NCI-H226 (cell line): ENCODE measurements at regions not wholly inside any gene's neighbourhood (a gene's known extent, or its start where the extent isn't known, plus 50 kb on each side); places are given as distances from the start of the nearest gene placed in this dataset.

Experiments
- DNase-seq: peaks from one replicate; pipeline ENCODE4 v3.0.0-alpha.2; 2015

DNA sequence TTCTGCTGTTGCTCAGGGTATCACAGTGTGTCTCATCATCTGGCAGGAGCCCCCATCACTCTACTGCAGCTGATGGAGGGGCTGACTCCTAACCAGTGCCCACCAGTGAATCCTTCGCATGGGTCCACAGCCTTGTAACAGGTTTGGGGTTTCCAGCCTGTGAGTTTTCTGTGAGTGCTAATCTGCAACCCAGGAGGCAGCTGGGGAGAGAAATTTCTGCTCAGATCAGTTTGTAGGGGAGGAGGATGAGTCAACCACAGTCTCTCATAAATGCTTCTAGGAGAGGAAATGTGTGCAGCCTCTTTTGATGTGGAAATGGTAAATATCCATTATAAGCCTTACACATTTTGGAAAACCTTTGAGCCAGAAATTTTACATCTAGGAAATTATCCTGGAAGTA lies 871.3 kb downstream of the AACS start:
- no peak for DNase-seq

DNA sequence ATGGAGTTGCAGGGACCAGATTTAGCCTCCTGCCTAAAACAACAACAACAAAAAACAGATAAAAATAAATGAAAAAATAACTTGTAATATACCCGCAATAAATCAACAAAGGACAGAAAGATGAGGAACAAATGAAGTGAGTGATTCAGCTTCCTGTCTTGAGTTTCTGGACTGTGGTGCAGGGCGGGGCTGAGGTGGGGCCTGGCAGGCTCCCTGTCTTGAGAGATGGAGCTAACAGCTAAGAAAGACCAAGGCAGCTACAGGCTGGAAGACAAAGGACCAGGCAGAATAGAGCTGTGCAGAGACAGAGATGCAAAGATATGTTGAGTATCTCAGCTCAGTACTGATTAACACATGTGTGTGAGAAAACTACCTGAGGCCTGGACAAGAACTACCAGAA lies 879.2 kb downstream of the AACS start:
- DNase-seq = no peak

DNA sequence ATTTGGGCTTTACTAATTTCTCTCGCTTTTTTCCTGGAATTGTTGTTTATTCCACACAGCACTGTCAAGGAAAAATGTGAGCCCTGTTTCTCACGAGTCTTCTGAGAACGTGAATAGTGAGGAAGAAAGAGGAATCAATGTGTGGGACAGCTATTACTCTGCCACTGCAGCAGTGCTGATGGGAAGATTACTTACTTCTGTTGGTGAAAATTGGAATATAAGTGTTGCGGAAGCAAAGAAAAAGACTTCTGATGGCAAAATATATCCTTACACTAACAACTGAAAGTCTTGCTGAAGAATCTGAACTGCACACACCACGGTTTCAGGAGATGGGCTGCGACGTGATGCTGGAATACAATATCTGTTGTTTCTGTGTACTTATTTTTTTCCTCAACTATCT lies 884.2 kb downstream of the AACS start:
- DNase-seq = no peak

DNA sequence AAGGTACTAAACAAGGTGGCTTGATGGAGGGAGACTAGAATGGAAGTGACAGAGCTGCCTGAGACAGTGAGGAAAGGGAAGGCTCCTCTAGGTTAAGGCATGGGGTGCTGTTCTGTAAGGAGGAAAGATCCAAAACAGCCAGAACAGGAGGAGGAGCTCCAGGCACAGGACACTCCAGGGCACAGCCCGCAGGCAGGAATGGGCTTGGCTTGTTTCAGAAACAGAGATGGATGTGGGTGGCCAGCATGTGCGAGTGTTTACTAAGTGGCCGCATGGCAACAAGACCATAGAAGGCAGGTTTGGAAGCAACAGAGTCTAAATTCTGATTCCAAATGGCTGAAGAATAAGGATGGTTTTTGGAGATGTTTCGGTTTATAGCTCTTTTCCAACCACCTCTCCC lies 889.1 kb downstream of the AACS start:
- DNase-seq = no peak

DNA sequence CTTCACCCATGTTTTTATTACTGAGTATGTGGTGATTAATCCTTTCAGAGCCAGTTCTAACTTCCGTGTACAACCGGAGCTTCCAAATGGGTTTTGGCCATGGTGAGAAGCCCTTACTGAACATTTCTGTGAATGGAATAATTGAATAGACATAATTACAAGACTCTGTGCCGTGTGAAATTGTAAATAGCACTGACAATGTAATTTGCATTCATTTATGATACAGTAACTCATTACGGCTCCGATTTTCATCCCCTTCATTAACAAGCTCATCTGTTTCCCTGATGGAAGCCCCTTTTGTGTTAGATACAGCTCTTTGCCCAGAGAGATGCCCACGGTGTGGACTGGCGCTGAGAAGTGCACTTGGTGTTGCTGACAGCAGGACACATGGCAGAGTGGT lies 891.0 kb downstream of the AACS start:
- no peak for DNase-seq

DNA sequence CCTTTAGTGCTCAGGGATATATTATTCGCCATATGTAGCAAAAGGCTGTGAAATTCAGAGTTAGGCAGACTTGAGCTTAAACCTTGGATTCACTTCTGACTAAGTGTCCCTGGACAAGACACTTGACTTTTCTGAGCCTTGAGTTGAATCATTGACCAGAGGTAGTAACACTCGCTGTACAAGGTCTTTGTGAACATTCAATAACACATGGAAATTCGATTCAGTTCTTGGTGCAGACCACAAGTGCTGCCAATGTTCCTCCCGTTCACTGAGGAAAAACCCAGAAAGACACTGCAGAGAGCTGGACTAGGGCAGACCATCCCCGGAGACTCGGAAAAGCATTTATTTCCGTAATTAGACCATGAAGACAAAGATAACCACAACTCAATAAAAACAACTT lies 901.4 kb downstream of the AACS start:
- no peak for DNase-seq

DNA sequence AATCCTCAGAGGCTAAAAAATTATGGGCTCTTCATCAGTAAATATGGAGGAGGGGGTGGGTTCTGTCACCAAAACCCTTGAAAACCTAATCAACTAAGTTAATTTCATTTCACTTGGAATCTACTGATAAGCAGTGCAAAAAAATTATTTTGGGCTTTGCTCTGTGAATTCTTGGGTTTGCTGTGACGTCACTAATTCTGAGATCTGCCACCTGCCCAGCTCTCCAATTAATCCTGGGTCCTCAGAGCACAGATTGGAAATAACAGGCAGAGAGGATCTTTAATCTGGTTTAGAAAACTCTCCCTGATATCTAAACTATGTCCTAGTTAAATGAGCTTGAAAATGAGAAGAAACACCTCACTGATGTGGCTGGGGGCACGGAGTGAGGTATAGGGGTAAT lies 903.2 kb downstream of the AACS start:
- no peak for DNase-seq

DNA sequence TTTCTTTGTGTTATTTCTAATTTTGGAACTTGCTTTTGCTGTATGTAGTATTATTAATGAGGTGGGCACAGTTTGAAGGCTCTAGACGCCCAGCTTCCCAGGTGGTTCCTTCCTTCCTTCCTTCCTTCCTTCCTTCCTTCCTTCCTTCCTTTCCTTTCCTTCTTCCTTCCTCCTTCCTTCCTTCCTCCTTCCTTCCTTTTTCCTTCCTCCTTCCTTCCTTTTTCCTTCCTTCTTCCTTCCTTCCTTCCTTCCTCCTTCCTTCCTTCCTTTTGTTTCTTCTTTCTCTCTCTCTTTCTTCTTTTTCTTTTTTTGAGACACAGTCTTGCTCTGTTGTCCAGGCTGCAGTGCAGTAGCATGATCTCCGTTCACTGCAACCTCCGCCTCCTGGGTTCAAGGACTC lies 906.7 kb downstream of the AACS start:
- DNase-seq = no peak

DNA sequence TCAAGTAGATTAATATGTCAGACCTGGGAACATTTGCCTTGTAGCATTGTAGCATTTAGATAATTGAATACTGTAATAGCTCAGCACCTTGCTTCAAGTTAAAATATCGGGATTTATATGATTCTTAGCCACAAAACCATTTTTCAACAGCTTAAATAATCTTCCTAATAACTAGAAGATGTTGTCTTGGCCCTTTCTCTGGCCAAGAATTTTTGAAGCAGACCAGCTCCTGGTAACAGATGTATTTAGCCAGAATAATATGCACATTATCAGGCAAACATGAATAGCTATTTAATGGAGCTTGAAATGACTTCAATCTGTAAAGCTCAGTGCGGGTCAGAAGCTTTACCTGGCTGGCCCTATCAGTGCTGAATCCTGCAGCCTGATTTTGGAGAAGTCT lies 913.1 kb downstream of the AACS start:
- no peak for DNase-seq

DNA sequence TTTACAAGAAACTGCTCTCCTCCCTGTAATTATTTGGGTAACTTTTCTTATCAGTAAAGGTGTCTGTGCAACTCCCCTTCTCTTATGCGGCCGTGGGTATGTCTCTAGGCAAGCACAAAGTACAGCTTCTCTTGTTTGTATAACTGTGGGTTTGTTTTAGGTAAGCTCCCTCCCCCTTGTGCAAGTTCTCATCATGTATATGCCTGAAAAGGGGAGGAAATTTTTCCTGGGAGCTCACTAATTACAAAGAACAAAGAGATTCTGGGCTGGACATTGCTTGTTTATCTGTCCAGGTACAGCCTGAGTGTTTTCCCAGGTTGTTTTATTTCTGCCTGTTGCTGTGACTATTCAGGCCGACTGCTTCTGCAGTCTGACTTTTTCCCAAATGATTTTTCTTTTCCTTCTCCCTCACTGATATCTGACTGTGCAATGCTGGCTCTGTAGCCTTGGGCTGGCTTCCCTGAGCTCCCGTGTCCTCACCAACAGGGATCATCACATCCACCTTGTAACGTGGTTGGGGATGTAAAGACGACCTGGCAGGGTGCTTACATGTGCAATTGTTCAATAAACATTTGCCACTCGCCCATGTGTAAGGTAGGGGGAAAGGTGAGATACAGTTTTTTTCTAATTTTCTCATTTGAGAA lies 916.5 kb downstream of the AACS start:
- DNase-seq = no peak

DNA sequence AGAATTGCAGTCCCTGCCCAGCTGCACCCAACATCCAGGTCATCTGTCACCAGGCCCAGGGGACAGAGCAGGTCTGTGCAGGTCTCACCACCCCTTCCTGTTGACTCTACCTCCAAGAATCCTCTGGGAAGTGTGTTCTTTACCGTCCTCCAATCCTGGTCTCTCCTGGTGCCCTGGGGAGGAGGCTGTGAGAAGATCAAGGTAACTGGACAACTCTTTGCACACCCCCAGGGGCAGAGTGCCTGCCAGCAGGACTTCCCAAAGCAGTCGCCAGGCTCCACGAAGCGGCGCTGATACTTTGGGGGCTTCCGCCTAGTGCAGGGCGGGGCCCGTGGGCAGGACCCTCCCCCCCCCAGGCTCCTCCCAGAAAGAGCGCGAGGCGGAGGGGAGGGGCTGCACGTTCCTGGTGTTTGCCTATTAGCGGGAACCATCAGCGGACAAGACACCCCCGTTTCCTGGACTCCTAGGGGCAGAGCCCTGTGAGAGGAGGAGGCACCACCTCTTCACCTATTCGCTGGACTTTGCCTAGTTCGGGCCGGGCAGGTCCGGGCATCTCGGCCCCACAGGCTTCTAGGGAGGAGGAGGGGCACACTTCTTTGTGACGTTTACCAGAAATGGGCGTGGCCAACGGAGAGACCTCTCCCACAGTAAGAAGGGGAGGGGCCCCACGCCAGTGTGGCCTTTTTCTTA lies 918.0 kb downstream of the AACS start:
- no peak for DNase-seq

DNA sequence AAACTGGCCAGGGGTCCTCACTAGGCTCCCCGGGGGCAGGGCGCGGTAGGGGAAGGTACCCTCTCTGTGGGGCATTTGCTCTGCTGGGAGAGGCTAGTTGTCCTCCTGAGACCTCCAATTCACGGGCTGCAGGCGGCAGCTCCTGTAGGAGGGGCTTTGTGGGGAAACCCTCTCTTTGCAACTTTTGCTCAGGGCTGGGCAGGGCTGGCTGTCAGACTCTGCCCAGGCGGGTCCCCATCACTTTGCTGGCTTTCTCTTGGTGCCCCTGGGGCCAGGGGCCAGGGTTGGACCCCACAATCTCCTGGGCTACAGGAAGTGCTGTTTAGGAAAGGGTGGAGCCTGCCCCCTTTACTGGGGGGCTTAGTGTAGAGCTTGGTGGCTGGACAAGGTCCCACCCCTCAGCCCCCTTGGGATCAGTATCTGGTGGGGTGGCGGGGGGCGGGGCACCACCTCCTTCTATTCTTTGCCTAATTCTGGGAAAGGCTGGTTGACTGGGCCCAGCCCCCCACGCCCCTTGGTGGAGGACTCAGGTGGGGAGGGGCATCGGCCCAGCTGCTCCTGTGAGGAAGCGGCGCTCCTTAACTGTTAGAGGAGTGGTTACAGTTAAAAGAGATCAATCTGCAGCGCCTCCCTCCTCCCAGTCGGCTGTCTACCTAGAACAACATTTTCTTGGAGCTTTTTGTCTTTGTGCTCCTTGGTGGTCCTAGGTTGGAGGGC lies 918.7 kb downstream of the AACS start:
- no peak for DNase-seq

DNA sequence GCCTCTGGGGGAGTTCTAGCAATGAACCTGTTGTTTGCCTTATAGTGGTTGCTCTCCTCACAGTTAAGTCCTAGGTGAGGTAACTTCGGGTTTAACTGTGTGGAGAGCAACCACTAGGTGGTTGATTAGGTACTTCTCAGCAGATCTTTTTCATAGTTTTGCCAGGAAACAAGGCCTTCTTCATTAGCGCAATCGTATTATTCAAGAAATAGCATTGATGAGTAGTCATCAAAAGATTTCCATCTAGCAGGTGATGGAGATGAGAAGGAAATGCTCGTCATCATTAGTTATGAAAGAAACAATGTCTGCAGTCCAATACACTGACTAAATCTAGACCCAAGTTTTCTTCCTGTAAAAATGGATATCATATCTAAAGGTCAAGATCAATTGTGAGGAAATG lies 923.3 kb downstream of the AACS start:
- DNase-seq = no peak

DNA sequence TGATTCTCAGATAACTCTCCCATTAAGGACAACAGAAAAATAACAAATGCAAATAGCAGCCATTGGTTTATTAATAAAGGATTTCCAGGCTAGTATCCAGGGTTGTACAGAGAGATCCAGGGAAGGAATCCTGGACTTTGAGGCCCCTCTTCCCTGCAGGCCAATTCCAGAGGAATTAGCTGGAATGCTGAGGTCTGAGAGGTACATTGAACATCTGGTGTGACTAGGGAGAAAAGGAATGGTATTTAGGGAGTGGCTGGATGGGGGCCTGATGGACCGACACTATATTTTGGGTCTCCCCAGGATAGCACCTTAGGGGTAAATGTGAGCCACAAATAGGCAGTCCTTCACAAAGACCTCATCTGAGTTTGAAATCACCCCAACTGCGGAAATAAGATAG lies 924.5 kb downstream of the AACS start:
- DNase-seq = no peak

DNA sequence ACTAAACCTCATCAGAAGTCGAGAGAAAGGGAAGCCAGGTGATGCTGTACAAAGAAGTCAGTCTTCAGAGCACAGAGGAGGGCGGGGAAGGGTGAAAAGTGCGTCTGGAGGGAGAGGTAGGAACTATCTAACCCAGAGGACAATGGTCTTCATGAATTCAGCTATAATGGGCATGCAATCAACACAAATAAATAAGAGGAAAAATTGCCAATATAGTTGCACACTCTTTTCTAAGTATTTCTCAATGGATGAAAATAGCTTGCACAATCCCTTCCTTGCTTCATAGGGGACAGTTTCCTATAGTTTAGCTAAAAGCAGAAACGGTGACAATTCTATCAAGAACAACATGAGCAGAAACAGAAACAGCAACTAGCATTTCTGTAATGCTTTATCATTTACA lies 931.2 kb downstream of the AACS start:
- no peak for DNase-seq

DNA sequence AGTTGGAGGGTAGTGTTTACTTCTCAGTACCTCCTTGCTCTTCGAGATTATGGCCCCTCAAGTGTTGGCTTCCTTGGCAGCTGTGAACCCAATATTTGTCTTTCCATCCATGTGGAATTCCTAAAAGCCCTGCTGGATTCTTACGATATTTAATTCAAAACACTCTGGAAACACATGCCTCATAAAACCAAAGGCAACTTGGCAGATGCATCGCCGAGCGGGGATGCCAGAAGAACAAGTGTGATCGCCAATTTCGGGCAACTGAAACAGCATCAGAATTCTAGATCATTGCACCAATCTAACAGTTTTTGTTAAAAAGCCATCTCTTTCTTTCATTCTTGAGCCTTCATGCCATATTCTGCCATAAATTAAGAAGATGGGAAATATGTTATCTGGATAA lies 934.4 kb downstream of the AACS start:
- no peak for DNase-seq

DNA sequence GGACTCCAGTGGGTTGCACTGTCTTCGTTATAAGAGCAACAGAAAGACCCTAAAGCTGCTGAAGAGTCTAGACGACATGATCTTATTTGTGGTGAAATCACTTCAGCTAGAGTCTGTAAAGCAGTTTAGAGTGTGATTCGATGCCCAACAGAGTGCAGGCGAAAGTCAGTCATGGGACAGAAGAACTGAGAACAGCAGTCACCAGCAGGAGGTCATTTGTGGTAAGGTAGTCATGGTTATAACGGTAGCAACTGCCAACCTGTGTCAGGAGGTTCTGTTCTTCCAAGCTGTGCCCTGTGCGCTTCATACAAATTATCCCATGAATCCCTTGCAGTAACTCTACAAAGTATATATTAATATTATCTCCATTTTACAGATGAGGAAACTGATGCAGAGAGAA lies 954.1 kb downstream of the AACS start:
- DNase-seq = no peak

DNA sequence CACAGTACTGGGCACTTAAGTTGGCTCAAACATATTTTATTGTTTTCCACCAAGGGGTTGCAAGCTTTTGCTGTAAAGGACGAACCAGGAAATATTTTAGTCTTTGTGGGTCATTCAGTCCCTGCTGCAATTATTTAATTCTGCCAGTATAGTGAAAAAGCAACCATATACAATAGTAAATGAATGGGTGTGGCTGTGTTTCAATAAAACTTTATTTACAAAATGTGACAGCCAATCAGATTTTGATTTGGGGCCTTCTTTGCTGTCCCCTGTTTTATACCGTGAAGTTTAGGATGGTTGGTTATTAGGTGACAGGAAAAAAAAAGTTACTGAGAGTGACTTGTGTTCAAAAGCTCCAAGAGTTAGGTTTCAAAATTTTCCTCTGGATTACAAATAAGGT lies 956.4 kb downstream of the AACS start:
- DNase-seq = no peak

DNA sequence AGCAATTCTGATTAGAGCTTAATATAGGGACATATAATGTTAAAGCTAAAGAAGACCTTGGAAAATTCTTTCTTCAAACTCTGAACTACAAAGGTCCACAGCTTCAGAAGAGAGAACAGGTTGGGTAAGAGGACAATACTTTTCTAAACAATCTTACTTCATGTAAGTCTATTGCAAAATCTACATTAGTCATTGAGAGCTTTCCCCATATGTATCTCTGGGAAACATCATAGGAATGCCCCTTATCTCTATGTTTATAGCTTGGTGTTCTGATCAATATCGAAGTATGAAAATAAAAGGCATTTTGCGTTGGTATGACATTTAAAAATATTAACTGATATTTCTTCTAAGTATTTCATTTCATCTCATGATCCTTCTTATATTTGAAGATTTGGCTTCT lies 962.6 kb downstream of the AACS start:
- no peak for DNase-seq

DNA sequence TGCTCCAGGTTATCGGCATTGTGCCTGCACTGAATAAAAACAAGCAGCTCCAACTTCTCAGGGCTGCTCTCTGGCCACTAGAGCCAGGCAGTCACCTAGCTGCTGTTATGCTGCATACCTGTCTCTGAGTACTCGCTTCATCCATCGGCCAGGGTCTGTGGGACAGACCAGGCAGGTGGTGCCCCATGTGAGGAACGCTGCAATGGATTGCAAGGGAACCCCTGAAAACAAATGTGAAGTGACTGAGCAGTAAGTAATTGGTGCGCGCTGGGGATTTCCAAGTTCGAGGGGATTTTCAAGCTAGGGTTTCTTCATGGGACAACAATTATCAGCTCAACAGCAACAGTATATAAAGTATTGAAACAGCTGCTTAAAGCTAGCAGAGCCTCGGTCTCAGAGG lies 965.3 kb downstream of the AACS start:
- DNase-seq = no peak

DNA sequence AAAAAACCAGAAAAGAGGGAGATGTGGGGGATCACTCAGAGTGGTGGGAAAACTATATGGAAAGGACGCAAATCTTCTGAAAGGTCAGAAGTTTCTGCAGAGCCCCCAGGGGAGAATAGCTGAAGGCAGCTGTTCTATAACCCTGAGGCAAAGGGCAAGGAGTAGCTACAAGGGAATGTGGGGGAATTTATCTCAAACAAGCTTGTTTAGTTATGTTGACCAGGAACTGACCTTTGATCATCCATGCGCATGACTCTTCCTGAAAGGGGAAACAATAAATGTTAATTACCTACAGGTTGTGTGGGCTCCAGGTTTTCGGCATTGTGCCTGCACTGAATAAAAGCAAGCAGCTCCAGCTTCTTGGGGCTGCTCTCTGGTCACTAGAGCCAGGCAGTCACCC lies 968.5 kb downstream of the AACS start:
- DNase-seq = no peak

DNA sequence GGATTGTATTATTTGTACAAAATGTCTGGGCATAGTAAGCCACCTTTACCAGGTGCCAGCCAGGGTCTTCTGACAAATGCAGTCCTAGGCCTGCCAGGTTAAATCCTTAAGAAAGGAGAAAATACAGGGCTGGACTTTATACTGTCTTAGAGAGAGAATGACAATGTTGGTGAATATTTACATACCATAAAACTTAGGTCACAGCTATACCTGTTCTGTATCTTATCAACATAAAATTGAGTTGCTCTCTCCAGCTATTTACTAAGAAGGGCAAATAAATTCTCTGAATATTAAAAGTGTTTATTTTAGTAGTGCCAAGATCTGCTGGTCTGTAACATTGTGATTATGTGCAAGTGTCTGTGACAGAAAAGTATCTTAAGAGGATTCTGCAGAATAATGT lies 971.1 kb downstream of the AACS start:
- DNase-seq = no peak

DNA sequence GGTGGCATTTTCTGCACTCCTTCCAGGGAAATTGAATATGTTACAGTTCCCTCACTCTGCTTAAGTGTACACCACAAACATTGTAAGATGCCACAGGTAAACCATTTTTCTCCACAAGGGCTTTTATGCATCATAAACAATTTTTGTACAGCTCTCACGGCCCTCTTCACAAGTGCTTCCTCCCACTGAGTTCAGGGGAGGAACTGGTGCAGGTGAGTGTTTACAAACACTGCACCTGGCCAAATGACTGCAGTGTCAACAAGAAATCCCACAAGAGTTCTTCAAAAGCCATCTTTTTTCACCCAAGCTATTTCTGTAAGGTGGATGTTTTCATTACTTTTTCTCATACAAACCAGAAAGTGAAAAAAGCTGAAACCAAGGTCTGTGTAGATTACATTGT lies 973.2 kb downstream of the AACS start:
- no peak for DNase-seq

DNA sequence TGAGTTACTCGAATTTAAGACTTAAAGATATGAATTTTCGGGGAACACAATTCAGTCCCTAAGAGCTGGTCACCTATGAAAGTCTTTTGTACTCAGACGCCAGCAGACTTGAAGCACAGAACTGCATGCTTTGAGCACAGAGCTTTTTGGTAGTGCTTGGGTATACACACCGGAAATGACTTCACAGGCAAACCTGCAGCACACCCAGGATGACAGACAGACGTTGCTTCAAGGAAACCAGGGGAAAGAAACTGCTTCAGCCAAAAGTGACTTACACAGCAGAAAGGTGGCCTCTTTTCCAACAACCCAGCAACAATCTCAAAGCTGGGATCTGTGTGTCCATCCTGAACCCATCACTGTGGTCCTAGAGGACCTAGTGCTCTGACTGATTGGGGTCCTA lies 975.1 kb downstream of the AACS start:
- DNase-seq = no peak

DNA sequence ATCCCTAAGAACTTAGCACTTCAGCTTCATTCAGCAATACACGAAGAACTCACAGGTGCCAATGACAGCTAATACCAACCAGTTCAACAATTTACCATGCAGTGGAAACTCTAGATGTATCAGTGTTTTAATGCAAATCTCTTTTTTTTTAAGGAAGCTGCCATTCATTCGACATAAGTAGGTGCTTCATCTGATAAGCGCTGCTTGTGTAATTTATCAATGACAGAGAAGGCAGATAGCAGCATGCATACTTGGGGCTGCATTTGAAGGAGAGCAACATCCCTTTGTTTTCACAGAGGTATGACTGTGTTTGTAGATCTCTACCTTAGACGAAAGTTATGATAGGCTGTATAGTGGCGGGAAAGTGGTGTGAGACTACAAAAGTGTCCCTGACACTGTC lies 977.1 kb downstream of the AACS start:
- DNase-seq = no peak
